ENCODE measurements at regions not wholly inside any gene's neighbourhood (a gene's known extent, or its start where the extent isn't known, plus 50 kb on each side); places are given as distances from the start of the nearest gene placed in this dataset.
"Not testable (repeated sequence)": the region's sequence is repeated elsewhere in the genome, so short reads cannot be mapped to it uniquely, and the experiment has no call there.

DNA sequence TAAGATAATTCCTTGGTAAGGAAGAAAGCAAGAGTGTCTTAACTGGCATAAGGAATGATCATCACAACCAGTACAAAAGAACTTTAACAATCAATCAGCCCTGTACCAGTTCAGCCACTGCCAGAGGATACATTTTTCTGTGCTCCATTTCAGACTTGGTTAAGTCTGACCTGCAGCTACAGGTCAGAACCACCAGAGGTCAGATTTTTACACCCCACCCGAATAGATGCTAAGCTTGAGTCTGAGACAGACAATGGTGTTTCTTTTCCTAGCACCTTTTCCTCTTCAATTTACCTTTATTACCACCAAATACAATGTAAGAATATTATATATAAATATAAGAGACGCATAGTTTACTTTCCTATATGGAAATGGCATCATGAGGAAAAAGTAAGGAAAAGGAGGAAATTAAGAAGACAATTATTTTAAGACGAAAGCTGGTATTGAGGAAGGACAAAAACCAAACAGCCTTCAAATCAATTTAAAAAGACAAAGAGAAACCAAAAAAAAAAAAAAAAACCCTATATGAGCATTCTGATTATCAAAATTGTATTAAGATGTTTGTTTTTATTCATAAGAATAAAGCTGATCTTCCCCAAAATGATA, 215.3 kb upstream of the TTC29 start:
- peak; percentile 49 for DNase-seq (ENCODE audit: low read depth)

DNA sequence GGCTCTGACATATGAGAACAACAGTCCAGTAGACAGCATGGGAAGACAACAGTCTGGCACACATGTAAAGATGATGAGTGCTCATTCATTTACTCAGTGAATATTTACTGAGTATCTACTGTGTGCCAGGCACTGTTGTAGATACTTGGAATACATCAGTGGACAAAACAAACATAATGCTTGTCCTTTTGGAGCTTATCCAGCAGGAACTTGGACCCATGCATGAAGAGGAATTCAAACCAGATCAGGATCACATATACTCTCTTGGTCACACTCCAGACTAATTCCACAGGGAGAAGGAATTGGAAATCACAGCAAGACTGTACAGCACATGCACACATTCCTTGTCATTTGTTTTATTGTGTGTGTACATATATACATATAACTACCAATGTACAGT, 217.6 kb upstream of the TTC29 start:
- DNase-seq (ENCODE audit: low read depth): no peak

DNA sequence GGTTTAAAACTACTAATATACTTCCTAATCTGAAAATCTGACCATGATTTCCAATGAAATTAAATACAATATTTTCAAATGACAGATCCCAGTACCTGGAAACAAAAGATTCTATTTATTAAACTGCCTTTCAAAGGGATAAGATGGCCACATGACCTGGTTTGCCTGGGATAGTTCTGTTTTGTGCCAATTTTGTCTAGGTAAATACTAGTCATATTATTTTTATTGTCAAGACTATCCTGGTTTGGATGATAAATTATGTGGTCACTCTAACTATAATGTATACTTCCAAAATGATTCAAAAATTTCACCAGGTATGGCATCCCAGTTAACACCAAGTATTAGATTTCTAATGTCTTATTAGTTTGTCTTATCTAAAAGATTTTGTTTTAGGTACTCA, 222.5 kb upstream of the TTC29 start:
- not testable (repeated sequence) for DNase-seq (ENCODE audit: low read depth)

DNA sequence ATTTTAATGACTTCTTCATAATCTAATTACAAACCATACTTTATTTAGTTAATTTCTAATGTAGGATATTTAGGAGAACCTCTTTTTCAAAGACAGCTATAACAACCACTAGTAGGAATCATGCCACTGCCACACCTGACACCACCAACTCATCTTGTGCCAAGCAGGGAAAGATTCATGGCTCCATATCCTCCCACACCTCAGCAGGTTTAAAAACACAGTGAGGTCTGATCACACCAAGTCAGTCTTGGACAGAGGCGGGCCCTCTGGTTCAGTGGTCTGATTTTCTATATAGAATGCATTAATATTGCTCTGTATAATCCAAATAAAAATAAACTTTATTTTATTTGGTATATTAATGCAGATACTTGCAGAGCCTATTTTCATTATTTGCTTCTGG, 227.7 kb upstream of the TTC29 start:
- no peak for DNase-seq (ENCODE audit: low read depth)

DNA sequence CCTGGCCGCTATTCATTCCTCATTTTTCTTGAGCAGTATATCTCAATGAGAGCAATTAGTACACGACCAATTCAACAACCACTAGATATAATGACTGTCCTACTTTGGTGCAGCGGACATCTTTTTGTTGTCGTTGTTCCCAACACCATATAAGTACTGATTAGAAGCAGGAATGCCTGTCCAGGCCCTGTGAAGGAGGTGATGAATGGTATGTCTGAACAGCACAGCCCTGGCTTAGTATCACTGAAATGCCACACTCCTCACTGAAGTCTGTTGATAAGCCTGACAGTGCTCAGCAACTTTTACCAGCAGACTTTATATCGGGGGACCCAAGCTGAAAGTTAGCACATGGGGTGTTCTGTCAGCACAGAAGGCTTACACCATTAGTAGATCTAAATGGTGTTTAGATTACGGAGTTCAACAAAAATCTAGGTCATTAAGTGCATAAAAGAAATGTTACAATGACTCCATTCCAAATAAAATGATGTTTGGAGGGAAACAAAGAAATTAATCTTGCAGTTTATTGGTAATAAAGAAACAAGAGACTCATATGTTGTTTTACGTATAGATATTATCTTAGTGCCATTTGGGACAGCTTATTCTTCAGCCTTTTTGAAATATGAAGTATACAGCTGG, 228.3 kb upstream of the TTC29 start:
- DNase-seq (ENCODE audit: low read depth): no peak

DNA sequence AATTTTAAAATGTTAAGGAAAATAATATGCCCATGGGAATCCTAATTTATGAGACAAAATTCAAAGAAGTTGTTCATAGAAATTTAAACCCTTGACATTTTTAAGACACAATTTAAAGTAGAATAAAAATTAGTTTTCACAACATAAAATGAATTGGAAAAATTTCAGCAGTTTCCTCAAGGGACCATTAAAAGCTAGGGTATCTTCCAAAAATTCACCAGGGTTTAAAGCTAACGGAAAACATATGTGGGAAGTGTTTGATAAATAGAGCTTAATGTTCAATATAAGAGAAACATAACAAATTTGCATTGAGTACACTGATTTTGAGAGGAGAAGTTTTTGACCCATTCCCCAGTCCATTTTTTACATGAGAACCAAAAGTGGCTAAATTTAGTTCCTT, 228.9 kb upstream of the TTC29 start:
- no peak for DNase-seq (ENCODE audit: low read depth)

DNA sequence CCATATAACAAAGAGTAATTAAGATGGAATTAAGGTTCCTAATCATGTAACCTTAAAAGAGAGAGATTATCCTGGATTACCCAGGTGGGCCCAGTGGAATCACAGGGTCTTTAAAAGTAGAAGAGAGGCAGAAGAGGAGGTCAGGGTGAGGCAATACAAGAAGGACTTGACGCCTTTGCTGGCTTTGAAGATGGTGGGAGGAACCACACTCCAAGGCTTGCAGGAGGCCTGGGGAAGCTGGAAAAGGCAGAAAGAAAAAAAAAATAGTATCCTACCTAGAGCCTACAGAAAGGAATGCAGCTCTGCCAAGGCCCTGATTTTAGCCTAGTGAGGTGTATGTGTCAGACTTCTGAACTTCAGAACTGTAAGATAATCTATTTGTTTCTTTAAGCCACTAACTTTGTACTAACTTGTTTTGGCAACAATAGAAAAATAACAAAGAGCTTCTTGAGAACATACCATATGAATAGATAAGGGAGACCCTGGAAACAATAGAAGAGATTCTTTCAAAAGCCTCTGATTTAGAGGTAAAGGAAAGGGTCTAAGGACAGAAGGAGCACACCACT, 229.9 kb upstream of the TTC29 start:
- DNase-seq (ENCODE audit: low read depth): no peak

DNA sequence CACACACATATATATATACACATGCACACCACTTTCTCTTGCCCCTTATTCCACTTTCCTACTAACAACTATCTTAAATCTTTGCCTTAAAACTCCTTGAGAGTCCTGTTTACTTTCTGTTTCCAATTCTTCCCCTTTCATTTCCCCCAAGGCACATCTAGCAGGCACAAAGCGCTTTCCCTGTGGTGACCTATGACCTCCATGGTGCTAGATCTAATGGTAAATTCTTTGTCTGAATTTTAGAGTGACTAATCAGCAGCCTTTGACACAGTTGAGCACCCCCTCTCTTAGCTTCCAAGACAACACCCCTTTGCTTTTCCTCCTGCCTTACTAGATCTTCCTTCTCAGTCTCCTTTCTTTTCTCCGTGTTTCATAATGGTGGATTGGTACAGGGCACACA, 236.4 kb upstream of the TTC29 start:
- DNase-seq (ENCODE audit: low read depth): peak; percentile 36

DNA sequence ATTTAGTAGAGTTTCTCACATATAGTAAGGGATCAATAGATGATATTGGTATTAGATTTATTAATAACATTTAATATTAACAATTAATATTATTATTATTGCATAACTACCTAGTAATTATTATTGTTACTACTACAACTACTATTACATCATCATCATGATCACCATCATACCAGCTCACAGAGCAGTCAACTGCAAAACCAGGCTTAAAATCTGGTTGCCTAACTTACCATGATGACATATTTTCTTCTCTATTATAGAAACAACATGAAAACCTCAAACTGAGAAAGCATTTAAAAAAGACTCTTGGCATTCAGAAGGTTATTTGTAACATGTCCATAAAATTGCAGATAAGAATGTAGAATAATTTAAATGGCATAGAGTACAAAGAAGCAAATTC, 247.0 kb upstream of the TTC29 start:
- DNase-seq (ENCODE audit: low read depth): no peak

DNA sequence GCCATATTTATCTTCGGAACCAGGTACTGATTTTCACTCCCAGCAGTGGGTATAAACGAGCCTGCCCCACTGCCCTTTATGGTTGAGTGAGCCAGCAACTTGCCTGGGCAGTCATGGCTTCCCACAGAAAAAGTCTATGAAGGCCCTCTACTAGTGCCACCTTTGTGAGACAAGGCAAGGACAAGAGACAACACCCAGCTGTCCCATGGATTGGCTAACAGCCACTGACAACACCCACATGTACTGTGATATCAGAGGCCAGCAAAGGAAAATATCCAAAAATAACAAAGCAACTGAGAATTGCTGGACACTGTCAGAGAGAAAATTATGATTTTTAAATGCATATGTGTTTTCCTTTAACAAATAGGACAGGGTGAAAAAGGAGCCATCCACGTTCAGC, 248.4 kb upstream of the TTC29 start:
- DNase-seq (ENCODE audit: low read depth): no peak

DNA sequence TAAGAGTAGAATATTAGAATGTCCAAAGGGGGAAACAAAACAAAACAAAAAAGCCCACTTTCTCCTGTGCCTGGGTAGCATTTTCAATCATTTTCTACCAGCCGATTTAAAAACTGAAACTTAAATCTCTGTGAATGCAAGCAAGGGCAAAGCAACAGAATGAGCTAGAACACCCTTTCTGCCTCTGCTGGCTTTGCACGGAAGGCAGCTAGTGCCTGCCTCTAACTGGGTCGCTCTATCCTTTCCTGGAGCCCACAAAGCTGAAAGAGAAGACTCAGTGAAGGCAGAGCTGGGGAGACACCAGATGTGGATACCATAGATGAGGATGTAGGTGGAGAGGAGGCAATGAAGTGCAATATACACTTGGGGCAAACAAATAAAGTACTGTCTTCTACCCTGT, 248.9 kb upstream of the TTC29 start:
- DNase-seq (ENCODE audit: low read depth): no peak

DNA sequence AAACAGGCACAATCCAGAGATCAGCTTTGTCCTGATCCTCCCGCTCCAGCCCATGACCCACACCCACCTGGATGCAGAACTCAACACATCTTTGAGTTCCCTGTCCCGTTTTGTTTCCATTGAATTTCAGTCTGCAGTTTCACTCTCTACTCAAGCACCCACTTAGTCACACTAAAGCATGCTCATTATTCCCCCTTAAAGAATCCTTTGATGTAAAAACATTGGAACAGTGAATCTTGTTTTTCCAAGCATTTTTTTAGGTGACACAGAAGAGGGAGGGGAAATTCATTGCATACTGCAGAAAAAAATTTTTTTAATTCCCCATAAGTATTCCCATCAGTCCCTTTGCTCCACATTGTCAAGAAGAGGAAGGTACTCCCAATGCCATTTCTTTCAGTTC, 249.7 kb upstream of the TTC29 start:
- no peak for DNase-seq (ENCODE audit: low read depth)

DNA sequence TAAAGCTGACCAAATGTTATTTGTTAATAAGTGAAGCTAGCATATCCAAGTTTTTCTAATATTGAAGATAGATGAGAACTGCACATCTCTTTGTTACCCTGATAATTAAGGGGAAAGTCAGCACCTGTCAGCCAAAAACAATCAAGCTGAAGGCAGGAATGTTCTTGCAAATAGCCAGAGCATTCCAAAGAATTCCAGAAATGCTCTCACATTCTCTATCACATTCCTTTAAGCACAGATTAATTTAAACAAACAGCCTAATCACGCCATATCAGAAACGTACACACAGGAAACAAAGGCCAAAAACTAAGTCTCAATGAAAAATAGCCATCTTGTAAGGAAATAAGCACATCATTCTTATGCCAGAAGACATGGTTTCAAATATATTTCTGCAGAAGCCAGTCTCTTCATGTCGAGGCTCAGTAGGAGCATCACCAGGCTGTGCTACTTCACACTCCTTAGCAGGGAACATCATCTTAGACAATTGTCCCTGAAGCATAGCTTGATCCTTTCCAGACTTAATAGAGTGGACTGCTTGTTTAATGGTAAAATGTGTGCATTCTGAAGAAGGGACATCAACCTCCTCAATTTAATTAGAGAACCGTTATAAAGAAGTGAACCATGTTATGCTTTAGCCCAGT, 252.9 kb upstream of the TTC29 start:
- DNase-seq (ENCODE audit: low read depth): no peak

DNA sequence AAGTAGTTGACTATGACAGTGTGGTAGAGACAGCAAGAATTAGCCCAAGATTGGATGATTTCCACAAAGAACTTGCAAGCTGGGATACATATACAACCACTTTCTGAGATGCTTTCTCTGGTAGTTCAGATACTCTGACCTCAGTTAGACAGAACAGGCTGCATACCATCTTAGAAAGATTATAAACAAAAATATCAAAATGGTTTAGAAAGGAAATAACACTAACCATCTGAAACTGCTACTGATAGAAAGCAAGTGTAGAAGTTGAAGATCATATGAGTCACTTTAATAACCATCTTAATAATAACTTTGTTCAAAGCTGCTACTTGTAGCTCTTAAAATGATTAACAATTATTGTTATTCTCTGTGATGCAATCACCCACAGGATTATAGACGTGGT, 255.4 kb upstream of the TTC29 start:
- no peak for DNase-seq (ENCODE audit: low read depth)

DNA sequence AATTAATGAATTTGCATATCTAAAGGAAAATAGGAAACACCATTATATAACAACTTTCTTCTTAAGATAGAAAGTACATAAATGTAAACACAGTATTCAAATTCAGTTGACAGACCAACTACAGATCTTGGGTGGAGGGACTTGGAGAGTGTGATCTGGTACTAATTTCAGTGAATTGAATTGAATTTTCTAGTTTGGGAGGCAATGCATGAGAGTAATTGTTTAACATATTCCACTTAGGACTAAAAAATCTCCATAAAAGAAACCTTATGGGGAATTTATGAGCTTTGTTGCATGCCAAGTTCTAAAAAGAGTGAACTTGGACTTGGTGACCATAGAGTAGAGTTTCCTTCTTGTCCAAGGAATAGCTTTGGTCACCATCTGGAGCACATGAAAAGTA, 261.1 kb upstream of the TTC29 start:
- no peak for DNase-seq (ENCODE audit: low read depth)

DNA sequence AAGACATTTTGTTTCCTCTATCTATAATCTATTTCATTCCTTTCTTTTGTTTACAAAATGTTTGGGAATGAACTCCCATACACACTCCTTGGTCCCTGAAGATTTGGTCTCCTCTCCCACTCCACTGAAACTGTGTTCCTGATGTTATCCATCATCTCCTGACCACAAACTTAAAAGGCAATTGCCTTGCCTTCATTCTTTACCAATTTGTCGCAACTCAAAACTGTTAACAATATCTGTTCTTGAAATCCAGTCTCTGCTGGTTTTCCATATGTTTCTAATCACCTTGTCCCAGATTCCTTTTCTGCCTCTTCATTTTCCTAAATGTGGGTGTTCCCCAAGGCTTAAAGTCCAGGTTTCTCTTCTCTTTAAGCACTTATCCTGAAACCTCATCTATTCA, 262.2 kb upstream of the TTC29 start:
- DNase-seq (ENCODE audit: low read depth): no peak

DNA sequence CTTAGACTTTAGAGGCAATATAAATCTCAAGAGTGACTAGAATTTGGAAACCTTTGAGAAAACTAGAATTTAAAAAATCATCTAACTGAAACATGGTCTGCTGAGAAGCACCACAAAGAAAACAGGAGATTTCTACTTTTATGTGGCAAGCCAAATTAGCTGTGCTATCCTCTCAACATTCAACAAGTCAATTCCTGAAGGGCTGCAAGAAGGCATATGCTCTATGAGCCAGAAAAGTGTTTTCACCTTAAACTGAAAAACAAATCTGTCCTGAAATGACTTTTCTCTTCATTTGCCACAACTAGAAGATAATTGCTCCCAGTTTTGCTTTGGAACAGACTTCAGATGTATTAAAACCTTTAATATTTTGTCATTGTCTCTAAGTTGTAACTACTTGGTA, 263.2 kb upstream of the EDNRA start:
- no peak for DNase-seq (ENCODE audit: low read depth)

DNA sequence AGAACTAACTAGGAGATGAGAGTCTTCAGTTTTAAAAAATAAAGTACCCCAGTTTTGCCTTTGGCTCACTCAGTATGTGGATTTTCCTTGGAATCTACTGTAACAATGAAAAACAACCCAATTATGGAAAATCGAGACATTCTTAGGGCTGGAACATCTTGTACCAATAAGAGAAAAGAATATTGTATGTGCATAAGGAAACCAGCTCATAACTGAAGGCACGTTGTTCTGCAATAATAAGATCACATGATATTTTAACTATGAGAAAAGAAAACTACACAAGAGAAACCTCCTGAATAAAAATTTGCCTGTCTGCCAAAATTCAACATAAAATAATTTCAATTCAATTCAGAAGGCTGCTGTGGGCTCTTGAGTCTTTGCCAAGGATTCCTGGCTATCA, 261.8 kb upstream of the EDNRA start:
- DNase-seq (ENCODE audit: low read depth): no peak

DNA sequence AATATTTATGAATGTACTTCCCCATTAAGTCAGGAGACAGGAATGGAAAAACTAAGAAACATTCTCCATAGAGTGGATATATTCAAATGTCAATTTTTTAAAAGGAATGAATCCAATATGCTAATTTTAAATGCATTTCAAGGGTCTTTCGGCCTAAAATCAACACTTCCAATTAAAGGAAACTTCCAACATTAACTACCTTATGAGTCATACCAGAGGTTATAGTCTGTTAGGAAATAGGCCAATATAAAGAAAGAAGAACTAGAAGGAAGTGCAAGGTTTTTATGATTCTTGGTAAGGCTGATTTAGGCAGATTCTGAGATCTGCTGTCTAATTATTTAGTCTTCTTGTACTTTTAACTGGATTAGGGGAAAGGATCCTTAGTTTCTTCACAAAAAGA, 260.1 kb upstream of the EDNRA start:
- peak; percentile 3 for DNase-seq (ENCODE audit: low read depth)

DNA sequence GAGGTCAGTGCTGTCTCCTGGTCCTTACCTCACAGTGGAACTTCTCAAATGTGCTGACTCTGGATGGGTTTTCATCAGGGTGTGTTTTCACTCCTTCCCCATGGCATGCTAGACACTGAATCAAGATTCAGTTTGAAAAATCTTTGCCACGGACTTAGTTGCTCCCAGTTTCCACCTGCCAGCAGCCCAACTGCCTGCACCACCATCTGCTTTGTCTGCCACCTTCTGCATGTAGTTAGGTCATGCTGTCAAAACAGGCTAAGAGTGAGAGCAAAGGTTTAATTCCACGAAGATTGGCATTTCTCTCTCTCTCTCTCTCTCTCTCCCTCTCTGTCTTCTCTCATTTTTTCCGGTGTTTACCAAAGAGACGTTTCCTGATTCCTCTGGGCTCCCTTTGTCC, 258.0 kb upstream of the EDNRA start:
- DNase-seq (ENCODE audit: low read depth): no peak

DNA sequence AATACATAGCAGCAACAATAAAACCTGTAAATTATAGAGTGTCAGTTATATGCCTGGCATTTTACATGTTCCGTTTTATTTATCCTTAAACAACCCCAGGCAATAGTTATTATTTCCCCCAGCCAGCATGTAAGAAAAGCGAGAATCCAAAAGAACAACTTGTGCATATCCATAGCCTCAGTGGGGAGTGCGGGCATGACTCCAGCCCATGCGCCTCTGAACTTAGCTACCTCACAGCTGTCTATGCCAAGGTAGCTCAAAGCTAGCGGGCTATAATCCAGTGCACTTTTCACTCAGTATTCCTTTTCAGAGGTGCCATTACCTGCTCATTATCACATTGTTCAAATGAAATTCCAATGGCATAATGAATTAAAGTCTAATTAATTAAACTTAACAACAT, 257.3 kb upstream of the EDNRA start:
- DNase-seq (ENCODE audit: low read depth): no peak

DNA sequence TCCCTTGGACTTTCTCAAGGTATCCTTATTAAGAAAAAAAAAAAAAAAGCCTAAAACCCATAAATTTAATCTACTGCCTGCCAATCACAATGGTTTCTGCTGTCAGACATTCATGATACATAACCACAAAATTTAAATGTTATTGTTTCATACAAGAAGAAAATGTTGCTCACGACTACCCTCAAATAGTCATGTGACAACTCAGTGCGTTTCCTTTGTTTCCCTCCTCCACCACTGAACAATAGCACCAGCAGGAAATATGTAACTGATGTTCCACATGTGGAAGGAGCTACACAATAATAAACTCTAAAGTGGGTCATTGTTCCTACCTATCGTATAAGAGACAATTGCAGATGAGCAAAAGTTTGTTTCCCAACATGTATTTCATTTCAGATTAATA, 244.1 kb upstream of the EDNRA start:
- no peak for DNase-seq (ENCODE audit: low read depth)

DNA sequence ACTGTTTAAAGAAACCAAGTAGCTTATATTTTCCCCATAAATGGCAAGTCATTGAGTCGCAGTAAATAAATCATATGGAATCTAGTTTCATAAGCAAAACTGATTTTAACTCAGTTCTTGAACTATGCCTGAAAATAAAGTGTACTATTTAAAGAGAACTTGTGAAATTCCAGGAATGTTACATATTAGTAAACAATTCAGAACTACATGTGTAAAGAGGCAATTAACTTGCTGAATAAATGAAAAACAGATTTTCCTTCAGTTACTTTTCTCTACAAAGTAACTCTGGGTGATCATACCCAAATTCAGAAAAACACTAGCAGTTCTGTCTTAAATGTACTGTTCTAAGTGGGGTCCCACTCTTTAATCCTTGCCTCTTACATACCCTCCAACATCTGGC, 236.1 kb upstream of the EDNRA start:
- no peak for DNase-seq (ENCODE audit: low read depth)
